ENCODE measurements at regions not wholly inside any gene's neighbourhood (a gene's known extent, or its start where the extent isn't known, plus 50 kb on each side); places are given as distances from the start of the nearest gene placed in this dataset.

DNA sequence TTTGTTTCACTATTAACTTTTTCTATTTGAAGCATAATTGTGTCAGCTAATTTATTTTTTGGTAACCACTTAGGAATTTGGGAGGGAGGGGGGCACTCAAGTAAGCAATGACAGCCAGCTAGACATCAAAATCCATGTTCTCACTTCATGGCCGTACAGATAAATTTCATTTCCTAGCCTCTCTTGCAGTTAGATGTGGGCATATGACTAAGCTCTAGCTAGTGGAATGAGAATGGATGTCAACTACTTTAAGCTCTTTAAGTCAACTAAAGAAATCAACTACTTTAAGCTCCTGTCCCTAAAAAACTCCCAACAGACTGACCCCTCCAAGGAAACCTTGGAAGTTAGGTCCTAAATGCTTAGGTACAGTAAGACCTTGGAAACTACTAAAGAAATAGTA is 92.0 kb downstream of the KCNRG start:
- no peaks in the 10 kb centered on the region for H3K27me3 ChIP-seq (replicated peaks in 1 of 2; ENCODE audit: control insufficient read depth in 2 of 2, extremely low read depth in 1 of 2, insufficient read depth in 2 of 2, low read length in 1 of 2)
- no peak for DNase-seq
- Mint-ChIP-seq H3K27ac (peak overlapping the region; percentile 95 to 97), H3K27me3 (no peaks in the 10 kb centered on the region), H3K4me3 (peak overlapping the region in 2 of 3 donors; percentile 7 to 54), H3K9me3 (no peaks in the 10 kb centered on the region), H3K4me1 (peaks cover 34 to 62% (median 50%) of the 10 kb centered on the region in 3 donors), H3K36me3 (peaks cover 4% of the 10 kb centered on the region)
- H3K4me1 ChIP-seq (ENCODE audit: control insufficient read depth in 1 of 2, extremely low read depth in 1 of 2, insufficient read depth in 2 of 2, low read length in 2 of 2) = peaks cover 6 to 27% of the 10 kb centered on the region in 2 experiments
- no peak overlapping the region for H3K4me3 ChIP-seq (ENCODE audit: control insufficient read depth in 1 of 2, extremely low read depth in 1 of 2, low read length in 1 of 2)
- ChIA-PET CTCF (interaction anchor here in 1 of 2 donors (1.0 to 1.8 kb wide), 3 partner anchors 17 to 110 kb away, joined by 3 to 8 read pairs (median 4); partner anchors contain the start of gene TRIM13), POLR2A (interaction anchor here (0.7 to 0.9 kb wide), 3 partner anchors 12 to 175 kb away, joined by 3 to 10 read pairs (median 3); no protein-coding TSS in a partner anchor)
- H3K9me3 ChIP-seq = no peaks in the 10 kb centered on the region
- peak in 1 of 4 experiments; percentile 36 for ATAC-seq (replicated peaks in 1 of 4)
- peak overlapping the region; percentile 73 for H3K27ac ChIP-seq (ENCODE audit: low read length)
- no CpG with 5 or more reads among the region's 1 CpG for WGBS (ENCODE audit: insufficient coverage)
- no peaks in the 10 kb centered on the region for H3K36me3 ChIP-seq (ENCODE audit: control insufficient read depth in 2 of 2, extremely low read depth in 1 of 2, insufficient read depth in 1 of 2, low read length in 1 of 2)

DNA sequence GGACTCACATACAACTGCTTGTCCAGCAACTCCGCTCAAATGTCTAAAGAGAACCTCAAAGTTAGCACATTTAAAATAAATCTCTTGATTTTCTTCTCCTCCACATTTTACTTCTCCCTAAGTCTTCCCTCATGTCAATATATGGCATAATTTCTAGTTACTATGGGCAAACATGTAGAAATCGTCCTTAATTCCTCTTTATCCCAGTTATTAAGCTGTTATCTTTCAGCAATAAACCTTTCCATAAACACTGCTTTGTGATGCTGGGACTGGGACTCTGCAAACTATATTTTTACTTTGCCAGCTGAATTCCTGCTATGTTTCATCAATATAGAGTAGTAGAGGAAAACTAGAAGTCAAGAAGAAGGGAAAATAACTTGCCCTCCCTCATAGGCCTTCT is 99.7 kb downstream of the KCNRG start:
- no peak overlapping the region for H3K4me3 Mint-ChIP-seq
- Histone ChIP-seq H3K4me1 (ENCODE audit: control insufficient read depth in 1 of 2, extremely low read depth in 1 of 2, insufficient read depth in 2 of 2, low read length in 2 of 2) (peaks cover 6 to 8% of the 10 kb centered on the region in 2 experiments), H3K27ac (ENCODE audit: low read length) (no peak overlapping the region), H3K4me3 (ENCODE audit: control insufficient read depth in 1 of 2, extremely low read depth in 1 of 2, low read length in 1 of 2) (no peak overlapping the region), H3K9me3 (no peaks in the 10 kb centered on the region), H3K27me3 (replicated peaks in 1 of 2; ENCODE audit: control insufficient read depth in 2 of 2, extremely low read depth in 1 of 2, insufficient read depth in 2 of 2, low read length in 1 of 2) (no peaks in the 10 kb centered on the region), H3K36me3 (ENCODE audit: control insufficient read depth in 2 of 2, extremely low read depth in 1 of 2, insufficient read depth in 1 of 2, low read length in 1 of 2) (no peaks in the 10 kb centered on the region)
- H3K4me1 Mint-ChIP-seq = peaks cover 6 to 33% (median 15%) of the 10 kb centered on the region in 3 donors
- ATAC-seq (replicated peaks in 1 of 4) (no peak), DNase-seq (no peak)
- H3K9me3 Mint-ChIP-seq = no peaks in the 10 kb centered on the region
- H3K27ac Mint-ChIP-seq = no peak overlapping the region
- no CpG with 5 or more reads among the region's 2 CpGs for WGBS (ENCODE audit: insufficient coverage)
- ChIA-PET POLR2A (interaction anchor here in 1 of 2 donors (0.5 to 1.9 kb wide), 3 partner anchors 10 to 15 kb away, joined by 6 to 22 read pairs (median 17); no protein-coding TSS in a partner anchor), CTCF (interaction anchor here (0.5 to 1.3 kb wide), 3 partner anchors 29 to 237 kb away, joined by 3 to 4 read pairs (median 3); partner anchors contain the start of gene TRIM13 (in 1 of the 2))
- H3K27me3 Mint-ChIP-seq = no peaks in the 10 kb centered on the region
- H3K36me3 Mint-ChIP-seq = peaks cover 5% of the 10 kb centered on the region

DNA sequence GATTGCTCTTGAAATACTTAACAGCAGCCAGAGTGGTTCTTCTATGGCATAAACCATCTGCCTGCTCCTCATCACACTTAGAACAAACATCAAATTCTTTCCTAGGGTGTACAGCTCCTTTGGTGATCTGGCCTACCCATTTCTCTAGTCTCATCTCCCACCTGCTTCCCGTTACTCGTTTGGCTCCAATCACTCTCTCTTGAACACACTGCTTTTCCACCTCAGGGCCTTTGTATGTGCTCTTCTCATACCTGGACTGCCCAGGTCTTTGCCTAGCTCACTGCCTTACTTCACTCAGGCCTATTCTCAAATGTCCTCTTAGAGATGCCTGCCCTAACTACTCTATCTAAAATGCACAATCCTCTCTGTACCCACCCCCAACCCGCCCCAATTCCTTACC is 100.5 kb downstream of the KCNRG start:
- H3K9me3 Mint-ChIP-seq = no peaks in the 10 kb centered on the region

DNA sequence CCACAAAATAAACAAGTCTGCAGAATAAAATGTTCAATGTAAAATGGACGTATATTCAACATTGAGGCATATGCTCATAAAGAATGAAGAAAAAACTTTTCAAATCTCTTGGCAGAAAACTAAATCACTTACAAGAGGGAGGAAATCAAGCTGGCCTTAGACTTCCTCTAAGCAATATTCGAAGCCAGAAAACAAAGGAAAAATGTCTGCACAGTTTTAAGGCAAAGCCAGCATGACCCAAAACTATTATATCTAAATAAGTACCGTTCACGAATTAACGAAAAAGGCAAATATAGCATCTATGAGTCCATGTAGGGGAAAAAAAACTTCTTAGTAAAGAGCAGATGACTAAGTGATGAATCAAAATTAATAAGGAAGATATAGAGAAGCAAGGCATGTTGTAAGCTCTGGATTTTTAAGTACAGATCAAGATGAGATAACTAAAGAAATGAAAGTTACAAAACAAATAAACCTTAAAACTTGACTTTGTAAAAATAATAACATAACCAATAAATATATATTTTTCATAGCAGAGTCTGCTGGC is 101.3 kb downstream of the KCNRG start:
- peaks cover 5 to 6% of the 10 kb centered on the region in 2 experiments for H3K4me1 ChIP-seq (ENCODE audit: control insufficient read depth in 1 of 2, extremely low read depth in 1 of 2, insufficient read depth in 2 of 2, low read length in 2 of 2)
- no peaks in the 10 kb centered on the region for H3K9me3 ChIP-seq
- Mint-ChIP-seq H3K9me3 (no peaks in the 10 kb centered on the region), H3K36me3 (peaks cover 5% of the 10 kb centered on the region), H3K4me3 (no peak overlapping the region), H3K27ac (peak overlapping the region; percentile 17 to 21), H3K27me3 (no peaks in the 10 kb centered on the region), H3K4me1 (peaks cover 6 to 30% (median 20%) of the 10 kb centered on the region in 3 donors)
- ChIA-PET CTCF (interaction anchor here (0.6 to 1.3 kb wide), 5 partner anchors 10 to 373 kb away, joined by 3 to 5 read pairs (median 4); no protein-coding TSS in a partner anchor), POLR2A (interaction anchor here (0.5 to 1.9 kb wide), 7 partner anchors 8 to 98 kb away, joined by 3 to 17 read pairs (median 5); no protein-coding TSS in a partner anchor)
- no peak overlapping the region for H3K4me3 ChIP-seq (ENCODE audit: control insufficient read depth in 1 of 2, extremely low read depth in 1 of 2, low read length in 1 of 2)
- ATAC-seq (replicated peaks in 1 of 4) (no peak), DNase-seq (no peak)
- no peak overlapping the region for H3K27ac ChIP-seq (ENCODE audit: low read length)
- WGBS (ENCODE audit: insufficient coverage) = no CpG with 5 or more reads among the region's 5 CpGs
- H3K36me3 ChIP-seq (ENCODE audit: control insufficient read depth in 2 of 2, extremely low read depth in 1 of 2, insufficient read depth in 1 of 2, low read length in 1 of 2) = peaks cover 0 to 3% of the 10 kb centered on the region in 2 donors
- no peaks in the 10 kb centered on the region for H3K27me3 ChIP-seq (replicated peaks in 1 of 2; ENCODE audit: control insufficient read depth in 2 of 2, extremely low read depth in 1 of 2, insufficient read depth in 2 of 2, low read length in 1 of 2)

More for the DNA sequence above, 100.5 kb downstream of the KCNRG start:
- DNase-seq = no peak
- Mint-ChIP-seq H3K4me3 (no peak overlapping the region), H3K4me1 (peaks cover 6 to 30% (median 16%) of the 10 kb centered on the region in 3 donors), H3K27ac (no peak overlapping the region), H3K27me3 (no peaks in the 10 kb centered on the region), H3K36me3 (peaks cover 5% of the 10 kb centered on the region)
- 96% methylated on average over 3 of the region's 3 CpGs for WGBS (ENCODE audit: insufficient coverage)
- peaks cover 0 to 1% of the 10 kb centered on the region in 2 donors for H3K36me3 ChIP-seq (ENCODE audit: control insufficient read depth in 2 of 2, extremely low read depth in 1 of 2, insufficient read depth in 1 of 2, low read length in 1 of 2)
- CTCF ChIA-PET = interaction anchor here (0.5 to 1.3 kb wide), 4 partner anchors 11 to 236 kb away, joined by 3 to 4 read pairs (median 4); partner anchors contain the start of gene TRIM13 (in 1 of the 2)
- ATAC-seq (replicated peaks in 1 of 4) = no peak
- H3K27ac ChIP-seq (ENCODE audit: low read length) = no peak overlapping the region
- peaks cover 5 to 6% of the 10 kb centered on the region in 2 experiments for H3K4me1 ChIP-seq (ENCODE audit: control insufficient read depth in 1 of 2, extremely low read depth in 1 of 2, insufficient read depth in 2 of 2, low read length in 2 of 2)
- H3K9me3 ChIP-seq = no peaks in the 10 kb centered on the region
- H3K27me3 ChIP-seq (replicated peaks in 1 of 2; ENCODE audit: control insufficient read depth in 2 of 2, extremely low read depth in 1 of 2, insufficient read depth in 2 of 2, low read length in 1 of 2) = no peaks in the 10 kb centered on the region
- no peak overlapping the region for H3K4me3 ChIP-seq (ENCODE audit: control insufficient read depth in 1 of 2, extremely low read depth in 1 of 2, low read length in 1 of 2)
- POLR2A ChIA-PET = interaction anchor here (0.5 to 1.9 kb wide), 4 partner anchors 9 to 35 kb away, joined by 3 to 17 read pairs (median 4); no protein-coding TSS in a partner anchor

DNA sequence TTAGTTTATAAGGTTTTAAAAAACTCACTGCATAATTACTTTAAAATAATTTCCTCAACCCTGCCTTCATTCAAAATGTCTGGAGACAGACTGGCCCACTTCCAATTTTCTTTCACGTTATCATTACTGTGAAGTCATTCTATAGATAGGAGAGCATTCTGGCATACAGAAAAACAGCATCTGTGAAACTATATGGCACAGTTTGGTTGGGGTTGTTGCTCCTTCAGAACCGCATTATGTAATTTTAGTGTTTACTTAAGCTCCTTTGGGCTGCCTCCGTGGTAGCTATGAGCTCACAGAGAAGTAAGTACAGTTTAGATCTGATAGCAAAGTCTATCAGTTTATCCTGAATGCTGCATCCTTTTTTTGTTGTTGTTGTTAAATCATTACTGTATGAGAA is 104.3 kb downstream of the KCNRG start:
- H3K9me3 ChIP-seq = no peaks in the 10 kb centered on the region
- H3K36me3 Mint-ChIP-seq = peaks cover 5% of the 10 kb centered on the region
- ATAC-seq (replicated peaks in 1 of 4) (no peak), DNase-seq (no peak)
- H3K27me3 ChIP-seq (replicated peaks in 1 of 2; ENCODE audit: control insufficient read depth in 2 of 2, extremely low read depth in 1 of 2, insufficient read depth in 2 of 2, low read length in 1 of 2) = no peaks in the 10 kb centered on the region
- H3K4me1 Mint-ChIP-seq = peaks cover 25 to 46% (median 37%) of the 10 kb centered on the region in 3 donors
- H3K4me1 ChIP-seq (ENCODE audit: control insufficient read depth in 1 of 2, extremely low read depth in 1 of 2, insufficient read depth in 2 of 2, low read length in 2 of 2) = peaks cover 3 to 20% of the 10 kb centered on the region in 2 experiments
- POLR2A ChIA-PET = interaction anchor here (0.5 to 1.5 kb wide), 4 partner anchors 13 to 334 kb away, joined by 3 to 11 read pairs (median 6); no protein-coding TSS in a partner anchor
- peaks cover 0 to 3% of the 10 kb centered on the region in 2 donors for H3K36me3 ChIP-seq (ENCODE audit: control insufficient read depth in 2 of 2, extremely low read depth in 1 of 2, insufficient read depth in 1 of 2, low read length in 1 of 2)
- no peak overlapping the region for H3K4me3 ChIP-seq (ENCODE audit: control insufficient read depth in 1 of 2, extremely low read depth in 1 of 2, low read length in 1 of 2)
- CTCF ChIA-PET = interaction anchor here in 1 of 2 donors (1.0 to 1.4 kb wide), 3 partner anchors 34 to 145 kb away, joined by 3 to 5 read pairs (median 3); partner anchors contain the start of gene TRIM13
- 100% methylated on average over 1 of the region's 3 CpGs for WGBS (ENCODE audit: insufficient coverage)
- no peak overlapping the region for H3K4me3 Mint-ChIP-seq
- no peaks in the 10 kb centered on the region for H3K9me3 Mint-ChIP-seq
- no peaks in the 10 kb centered on the region for H3K27me3 Mint-ChIP-seq
- no peak overlapping the region for H3K27ac ChIP-seq (ENCODE audit: low read length)
- no peak overlapping the region for H3K27ac Mint-ChIP-seq

DNA sequence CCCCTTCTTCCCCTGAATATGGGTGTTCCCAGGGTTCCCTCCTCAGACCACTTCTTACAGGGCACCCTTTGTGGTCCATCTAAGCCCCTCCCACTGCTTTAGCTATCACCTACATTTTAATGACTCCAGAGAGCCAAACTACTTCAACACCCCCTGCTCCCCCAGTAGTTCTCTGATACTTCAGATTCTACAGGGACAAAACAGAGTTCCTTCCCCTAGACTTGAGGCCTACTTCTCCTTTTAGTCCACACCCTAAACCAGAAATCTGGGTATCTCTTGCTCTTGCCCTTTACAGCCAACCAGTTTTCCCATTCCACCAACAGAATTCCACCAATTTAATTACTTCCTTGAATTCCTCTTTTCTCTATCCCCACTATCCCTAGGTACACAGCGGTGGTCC is 107.2 kb downstream of the KCNRG start:
- peaks cover 3 to 4% of the 10 kb centered on the region in 2 donors for H3K27me3 Mint-ChIP-seq
- peaks cover 3% of the 10 kb centered on the region for H3K36me3 Mint-ChIP-seq
- POLR2A ChIA-PET = no interaction called here
- WGBS (ENCODE audit: insufficient coverage) = 100% methylated on average over 1 of the region's 1 CpG
- H3K27me3 ChIP-seq (replicated peaks in 1 of 2; ENCODE audit: control insufficient read depth in 2 of 2, extremely low read depth in 1 of 2, insufficient read depth in 2 of 2, low read length in 1 of 2) = peaks cover 0 to 11% of the 10 kb centered on the region in 2 experiments
- H3K27ac Mint-ChIP-seq = peak overlapping the region; percentile 90 to 95
- CTCF ChIA-PET = interaction anchor here in 1 of 2 donors (0.7 to 0.8 kb wide), 2 partner anchors 39 to 125 kb away, joined by 3 to 4 read pairs; no protein-coding TSS in a partner anchor
- H3K4me3 ChIP-seq (ENCODE audit: control insufficient read depth in 1 of 2, extremely low read depth in 1 of 2, low read length in 1 of 2) = no peak overlapping the region
- DNase-seq (no peak), ATAC-seq (replicated peaks in 1 of 4) (no peak)
- H3K4me3 Mint-ChIP-seq = peak overlapping the region; percentile 10 to 85 (median 28)
- no peaks in the 10 kb centered on the region for H3K9me3 ChIP-seq
- peaks cover 0 to 3% of the 10 kb centered on the region in 2 donors for H3K36me3 ChIP-seq (ENCODE audit: control insufficient read depth in 2 of 2, extremely low read depth in 1 of 2, insufficient read depth in 1 of 2, low read length in 1 of 2)
- H3K27ac ChIP-seq (ENCODE audit: low read length) = peak overlapping the region; percentile 93
- H3K4me1 ChIP-seq (ENCODE audit: control insufficient read depth in 1 of 2, extremely low read depth in 1 of 2, insufficient read depth in 2 of 2, low read length in 2 of 2) = peaks cover 12 to 32% of the 10 kb centered on the region in 2 experiments
- H3K4me1 Mint-ChIP-seq = peaks cover 33 to 54% (median 45%) of the 10 kb centered on the region in 3 donors
- H3K9me3 Mint-ChIP-seq = no peaks in the 10 kb centered on the region

Data from T-cell (primary cell).